Astrocyte of the cerebellum (primary cell): ENCODE measurements at regions not wholly inside any gene's neighbourhood (a gene's known extent, or its start where the extent isn't known, plus 50 kb on each side); places are given as distances from the start of the nearest gene placed in this dataset.

Source experiments
- DNase-seq: peaks from one replicate; pipeline ENCODE4 v3.0.0-alpha.2; 2011; ENCODE audit warnings: low read depth
- H3K4me3 ChIP-seq: 2 replicates; pipeline ENCODE4 v1.5.1; 2011; ENCODE audit warnings: mild to moderate bottlenecking, low read depth, low read length, moderate library complexity
- in situ Hi-C: cut with HindIII; loops from 2 replicates; pipeline ENCODE4 v1.10.0; 2017; ENCODE audit warnings: low sequenced_read_pairs
- TF ChIP-seq, protein P1 (sequence below): IDR thresholded peaks from 2 replicates; pipeline ENCODE4 v1.5.1; 2012; ENCODE audit warnings: low read length, low read depth, moderate library complexity, mild to moderate bottlenecking; ENCODE audit errors: missing control alignments

GRCh38 chr2:128428415-128428814, 109.7 kb upstream of the HS6ST1 start:
- in situ Hi-C loops = loop anchor here (5.0 kb wide), 1 partner anchor 106 kb away; no protein-coding TSS in a partner anchor
- H3K4me3 ChIP-seq = no peak overlapping the region
- no peak for DNase-seq
- TF ChIP-seq, protein P1, sequence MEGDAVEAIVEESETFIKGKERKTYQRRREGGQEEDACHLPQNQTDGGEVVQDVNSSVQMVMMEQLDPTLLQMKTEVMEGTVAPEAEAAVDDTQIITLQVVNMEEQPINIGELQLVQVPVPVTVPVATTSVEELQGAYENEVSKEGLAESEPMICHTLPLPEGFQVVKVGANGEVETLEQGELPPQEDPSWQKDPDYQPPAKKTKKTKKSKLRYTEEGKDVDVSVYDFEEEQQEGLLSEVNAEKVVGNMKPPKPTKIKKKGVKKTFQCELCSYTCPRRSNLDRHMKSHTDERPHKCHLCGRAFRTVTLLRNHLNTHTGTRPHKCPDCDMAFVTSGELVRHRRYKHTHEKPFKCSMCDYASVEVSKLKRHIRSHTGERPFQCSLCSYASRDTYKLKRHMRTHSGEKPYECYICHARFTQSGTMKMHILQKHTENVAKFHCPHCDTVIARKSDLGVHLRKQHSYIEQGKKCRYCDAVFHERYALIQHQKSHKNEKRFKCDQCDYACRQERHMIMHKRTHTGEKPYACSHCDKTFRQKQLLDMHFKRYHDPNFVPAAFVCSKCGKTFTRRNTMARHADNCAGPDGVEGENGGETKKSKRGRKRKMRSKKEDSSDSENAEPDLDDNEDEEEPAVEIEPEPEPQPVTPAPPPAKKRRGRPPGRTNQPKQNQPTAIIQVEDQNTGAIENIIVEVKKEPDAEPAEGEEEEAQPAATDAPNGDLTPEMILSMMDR = no peak

DNA sequence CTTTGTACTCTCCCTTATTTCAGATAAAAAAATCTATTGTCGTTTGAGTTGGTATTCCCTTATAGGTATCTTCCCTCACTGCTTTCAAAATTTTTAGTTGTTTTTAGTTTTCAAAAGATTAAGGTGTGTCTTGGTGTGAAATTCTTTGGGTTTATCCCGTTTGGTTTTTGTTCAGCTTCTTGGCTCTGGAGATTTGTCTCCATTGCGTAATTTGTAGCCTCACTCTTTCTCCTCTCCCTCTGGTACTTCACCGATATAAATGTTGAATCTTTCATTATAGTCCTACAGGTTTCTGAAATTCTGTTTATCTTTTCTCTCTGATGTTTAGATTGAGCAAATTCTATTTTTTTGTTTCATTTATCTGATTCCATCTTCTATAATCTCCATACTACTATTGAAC, 113.8 kb upstream of the HS6ST1 start:
- in situ Hi-C loops = no loop called here
- TF ChIP-seq, protein P1 = no peak
- no peak for DNase-seq
- no peak overlapping the region for H3K4me3 ChIP-seq

GRCh38 chr2:128433911-128434550, 115.4 kb upstream of the HS6ST1 start:
- H3K4me3 ChIP-seq = no peak overlapping the region
- in situ Hi-C loops = no loop called here
- DNase-seq = no peak
- TF ChIP-seq, protein P1 = no peak

- DNase-seq = no peak
- TF ChIP-seq, protein P1 = no peak
- in situ Hi-C loops = no loop called here
- H3K4me3 ChIP-seq = no peak overlapping the region
Measured at GRCh38 chr2:128435576-128436478, 117.2 kb upstream of the HS6ST1 start.

GRCh38 chr2:128436479-128437203, 118.0 kb upstream of the HS6ST1 start:
- H3K4me3 ChIP-seq = no peak overlapping the region
- in situ Hi-C loops = no loop called here
- TF ChIP-seq, protein P1 = no peak
- no peak for DNase-seq

DNA sequence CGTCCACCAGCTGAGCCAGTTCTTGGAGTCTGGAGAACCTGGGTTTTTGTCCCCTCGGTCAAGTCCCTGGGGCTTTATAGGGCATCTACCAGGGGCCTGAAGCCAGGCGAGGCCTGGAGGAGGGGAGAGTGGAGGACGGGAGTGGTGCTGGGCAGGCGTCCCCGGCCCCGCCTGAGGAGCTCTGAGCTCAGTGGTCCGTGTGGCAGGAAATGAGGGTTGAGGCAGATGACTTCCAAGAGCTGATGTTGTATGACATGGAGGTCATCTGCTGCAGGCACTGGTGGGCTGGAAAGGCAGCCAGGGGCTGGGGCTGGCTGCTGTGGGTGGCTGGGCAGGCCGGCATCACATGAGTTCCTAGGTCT, 118.5 kb upstream of the HS6ST1 start:
- in situ Hi-C loops = no loop called here
- TF ChIP-seq, protein P1 = no peak
- H3K4me3 ChIP-seq = no peak overlapping the region
- DNase-seq = no peak
